H1 (cell line): ENCODE measurements at regions not wholly inside any gene's neighbourhood (a gene's known extent, or its start where the extent isn't known, plus 50 kb on each side); places are given as distances from the start of the nearest gene placed in this dataset.

Source experiments
- JUN ChIP-seq: IDR thresholded peaks from 2 replicates; pipeline ENCODE4 v1.6.1; 2011; ENCODE audit warnings: low read depth, mild to moderate bottlenecking, improper control_type of control experiment, low read length
- JUND ChIP-seq: IDR thresholded peaks from 2 replicates; pipeline ENCODE4 v1.6.1; 2011; ENCODE audit warnings: mild to moderate bottlenecking, improper control_type of control experiment, low read length

DNA sequence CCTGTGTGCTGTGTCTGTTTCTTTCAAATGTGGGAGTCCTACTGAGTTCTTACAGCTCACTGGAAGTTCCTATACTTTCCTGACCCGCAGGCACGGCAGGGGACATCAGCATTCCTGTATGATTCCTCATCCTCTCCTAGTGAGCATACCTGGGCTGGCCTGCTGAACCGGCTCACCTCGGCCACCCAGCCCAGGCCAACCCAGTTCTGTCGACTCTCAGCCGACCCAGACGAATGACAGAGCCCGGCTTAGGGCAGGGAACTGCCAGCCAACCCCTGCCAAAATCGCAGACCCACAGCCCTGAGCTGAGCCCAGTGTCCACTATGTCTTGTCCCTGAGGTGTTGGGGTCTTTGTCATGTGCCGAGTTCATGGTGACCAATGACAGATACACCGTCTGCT lies 339.7 kb downstream of the BRD1 start (continued):
- TF ChIP-seq JUN (peak; percentile 54; the same call in 1 of the 2 replicates), JUND (peak; percentile 95)
- TF ChIP-seq, all 59 proteins: peak for 9
